DMS114 treated with DMSO at 0.1 percent for 48 hours (cell line): ENCODE measurements at regions not wholly inside any gene's neighbourhood (a gene's known extent, or its start where the extent isn't known, plus 50 kb on each side); places are given as distances from the start of the nearest gene placed in this dataset.

Experiments used
- DNase-seq: peaks from one replicate; lab custom pipeline; 2025; ENCODE audit not compliant: unreplicated experiment; lab: John Stamatoyannopoulos, UW

DNA sequence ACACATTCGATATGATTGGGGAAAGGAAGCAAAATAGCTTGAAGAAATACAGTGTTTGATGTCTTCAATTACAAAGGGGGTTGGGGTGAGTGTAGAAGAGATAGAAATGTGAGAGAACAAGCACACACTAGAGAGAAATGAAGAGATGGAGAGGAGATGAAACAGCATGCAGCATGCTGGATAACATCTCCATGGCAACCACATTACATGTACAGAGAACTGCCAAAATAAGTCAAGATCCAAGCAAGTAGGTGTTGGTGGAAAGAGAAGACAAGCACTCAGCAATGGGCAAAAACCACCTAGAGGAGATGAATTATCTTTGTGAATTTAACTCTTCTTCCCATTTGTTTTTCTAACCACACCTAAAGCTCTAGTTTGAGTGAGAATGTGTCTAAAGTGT, 289.8 kb downstream of the GRIN2B start:
- DNase-seq, result no peak

DNA sequence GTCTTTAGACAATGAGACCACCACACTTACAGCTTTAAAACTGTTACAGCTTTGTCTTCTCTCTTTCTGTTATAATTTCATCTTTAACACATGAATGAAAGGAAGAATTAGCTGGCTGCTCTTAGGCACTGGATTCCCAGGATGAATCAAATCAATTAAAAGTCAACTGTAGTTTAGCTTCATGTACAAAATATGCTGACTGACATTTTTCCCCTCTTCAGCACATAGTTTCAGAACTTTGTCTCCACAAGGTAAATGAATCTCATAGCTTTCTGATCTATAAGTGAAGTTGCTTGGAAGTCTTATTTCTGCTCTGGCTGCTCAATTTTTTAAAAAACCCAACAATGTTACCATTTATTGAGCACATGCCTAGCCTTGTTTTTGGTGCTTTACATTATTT, 293.8 kb downstream of the GRIN2B start:
- DNase-seq, result no peak

DNA sequence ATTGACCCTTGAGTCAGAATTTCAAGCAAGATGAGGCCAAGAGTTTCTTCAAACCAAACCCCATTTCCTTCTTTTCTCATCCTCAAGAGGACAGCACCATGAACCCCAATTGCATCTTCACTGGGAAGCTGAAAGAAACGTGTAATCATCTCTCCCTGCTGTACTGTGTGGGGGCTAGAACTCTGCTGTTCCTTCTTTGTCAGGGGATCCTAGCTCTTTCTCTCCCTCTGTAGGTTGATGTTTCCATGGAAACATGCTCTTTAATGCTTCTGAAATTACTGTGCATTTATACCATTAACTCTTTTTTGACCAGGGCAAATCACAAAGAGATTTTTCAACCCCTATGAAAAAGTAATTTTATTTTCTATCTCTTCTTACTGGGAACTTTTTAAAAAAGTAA, 295.1 kb downstream of the GRIN2B start:
- DNase-seq, result no peak

DNA sequence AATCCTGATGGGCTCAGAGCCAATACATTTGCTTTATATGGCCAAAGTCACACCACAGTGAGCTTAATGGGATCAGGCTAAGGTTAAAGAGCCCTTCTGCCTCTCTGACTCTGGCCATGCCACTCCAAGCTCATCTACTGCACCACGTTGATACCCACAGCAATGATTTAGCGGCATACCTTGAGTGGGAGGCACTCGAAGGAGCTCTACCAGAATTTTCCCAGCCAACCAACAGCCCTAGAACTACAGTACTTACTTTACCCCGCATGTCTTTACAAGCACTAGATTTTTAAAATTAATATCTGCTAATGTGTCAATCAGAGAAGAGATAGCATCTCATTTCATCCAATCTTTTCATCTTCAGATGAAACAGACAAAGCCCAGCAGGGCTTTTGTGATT, 300.5 kb downstream of the GRIN2B start:
- no peak for DNase-seq

DNA sequence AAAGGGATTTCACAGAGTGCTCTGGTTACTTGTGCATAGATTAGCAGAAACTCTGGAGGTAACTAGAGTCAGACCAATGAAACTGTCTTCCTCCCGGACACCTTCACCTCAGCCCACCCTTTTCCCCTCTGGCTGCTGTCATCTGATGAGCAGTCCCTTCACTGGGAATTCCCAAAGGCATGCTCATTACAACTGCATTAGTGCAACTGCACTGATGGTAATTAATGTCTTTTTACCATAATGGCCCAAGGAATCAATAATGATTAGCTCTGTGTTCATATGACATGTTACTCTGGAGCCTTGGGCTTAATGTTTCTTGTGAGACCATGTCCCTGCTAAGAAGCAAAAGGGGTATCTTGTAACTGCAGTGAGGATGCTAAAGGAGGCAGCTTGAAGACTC, 304.5 kb downstream of the GRIN2B start:
- no peak for DNase-seq

DNA sequence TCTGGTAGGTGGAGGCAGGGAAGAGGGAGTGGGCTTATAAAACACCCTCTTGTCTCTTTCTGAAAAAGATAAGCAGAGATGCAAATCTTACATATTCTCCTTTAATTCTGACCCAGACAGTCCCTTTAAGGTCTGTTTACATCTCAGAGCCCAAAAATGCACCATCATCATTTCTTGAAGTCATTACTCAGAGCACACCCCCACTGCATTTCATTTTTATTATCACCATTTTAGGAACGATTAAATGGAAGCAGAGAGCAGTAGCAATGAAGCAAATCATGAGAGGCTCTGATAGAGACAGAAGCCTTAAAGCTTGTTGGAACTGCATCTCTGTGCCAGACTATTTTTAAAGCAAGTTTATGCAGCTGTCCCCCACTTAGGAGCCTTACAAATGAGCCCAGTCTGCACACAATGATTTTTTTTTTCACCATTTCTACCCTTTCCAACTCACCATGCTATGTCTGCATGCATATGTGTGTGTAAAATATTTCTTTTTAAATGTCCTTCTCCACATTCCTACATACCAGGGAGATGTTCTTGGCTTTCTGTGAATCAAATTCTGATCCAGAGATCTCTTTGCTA, 311.0 kb downstream of the GRIN2B start:
- DNase-seq, result no peak

DNA sequence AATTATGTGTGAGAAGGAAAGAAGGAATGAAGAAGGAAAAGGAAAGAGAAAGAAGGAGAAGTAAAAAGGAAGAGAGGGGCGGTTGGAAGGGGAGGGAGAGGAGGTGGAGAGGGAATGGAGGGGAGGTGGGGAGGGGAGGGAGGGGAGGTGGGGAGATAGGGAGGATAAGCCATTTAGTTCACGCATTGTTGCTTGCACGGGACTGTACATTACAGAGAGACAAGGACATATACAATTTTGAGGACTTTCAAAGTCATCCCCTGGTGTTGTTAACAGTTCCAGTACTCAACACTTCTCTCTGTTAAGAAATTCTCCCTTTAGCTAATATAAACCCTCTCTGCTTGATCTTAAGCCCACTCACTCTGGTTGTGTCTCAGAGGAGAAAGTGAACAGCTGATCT, 312.5 kb downstream of the GRIN2B start:
- DNase-seq, result no peak

DNA sequence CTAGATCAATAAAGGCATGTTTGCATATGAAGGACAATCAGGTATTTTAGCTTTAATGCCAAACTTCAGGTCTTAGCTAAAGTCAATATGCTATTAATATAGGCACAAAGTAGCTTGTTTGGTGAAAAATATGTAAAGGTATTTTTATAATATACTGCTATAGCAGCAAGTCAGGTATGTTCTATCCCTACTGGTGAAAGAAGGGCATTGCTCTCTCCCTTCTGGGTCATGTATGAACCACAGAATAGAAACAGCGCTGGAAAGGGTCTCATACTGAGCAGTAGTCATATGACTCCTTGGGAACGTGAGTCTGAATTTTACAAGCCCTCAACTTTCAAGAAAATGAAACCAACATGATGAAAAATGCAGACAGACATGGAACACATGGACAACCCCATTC, 314.6 kb downstream of the GRIN2B start:
- DNase-seq, result no peak

DNA sequence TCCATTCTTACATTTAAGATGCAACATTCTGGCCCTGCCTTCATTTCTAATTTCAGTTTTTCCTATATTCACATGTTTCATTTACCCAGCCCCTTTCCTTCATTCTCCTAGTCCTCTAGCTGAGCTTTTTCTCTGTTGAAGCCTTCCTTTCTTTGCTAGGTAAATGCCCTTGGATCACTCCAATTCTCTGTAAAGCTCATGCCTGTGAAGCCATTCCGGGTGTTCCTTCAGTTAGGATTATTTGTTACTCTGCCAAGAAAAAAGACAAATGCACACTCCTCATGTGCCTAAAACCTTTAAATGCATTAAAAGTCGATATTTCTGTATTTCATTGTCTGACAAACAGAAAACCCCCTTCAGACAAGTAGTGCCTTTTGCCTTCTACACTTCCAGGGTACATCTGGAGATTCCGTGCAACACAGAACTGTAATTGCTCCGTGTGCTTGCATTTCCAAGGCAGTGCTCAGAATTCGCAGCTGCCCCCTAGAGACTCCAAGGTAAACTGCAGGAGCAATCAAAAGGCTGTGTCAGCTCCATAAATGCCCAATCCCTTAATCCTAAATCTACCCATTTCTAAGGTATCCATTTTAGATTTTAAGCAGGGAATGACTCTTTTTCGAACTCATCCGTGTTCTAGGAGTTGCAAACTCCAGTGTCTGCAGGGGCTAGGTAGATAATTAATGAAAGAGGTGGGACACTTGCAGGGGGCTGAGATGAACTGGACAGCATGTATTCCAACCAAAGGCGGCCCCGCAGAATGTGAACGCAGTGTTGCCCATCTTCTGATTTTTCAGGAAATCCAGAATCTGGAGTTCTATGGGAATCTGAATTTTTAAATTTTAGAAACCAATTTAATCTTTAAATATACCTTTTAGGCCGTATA, 320.2 kb downstream of the GRIN2B start:
- peak; percentile 28 for DNase-seq

DNA sequence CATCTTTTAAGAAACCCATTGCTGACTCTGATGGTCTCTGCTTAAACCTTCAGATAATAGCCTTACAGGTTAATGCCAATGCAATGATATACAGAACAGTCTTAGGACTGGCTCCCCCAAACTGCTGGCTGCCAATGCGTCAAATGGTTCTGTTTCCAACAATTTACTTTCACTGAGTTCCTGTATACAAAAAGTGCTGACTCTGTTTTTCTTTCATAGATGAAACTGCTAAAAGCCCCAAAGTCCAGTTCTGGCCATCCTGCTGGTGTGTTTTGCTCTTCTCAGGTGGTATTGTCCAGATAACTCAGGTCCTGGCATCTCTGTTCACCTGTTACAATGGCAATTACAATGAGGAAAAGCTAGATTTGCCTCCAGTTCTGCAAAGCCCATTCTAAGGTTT, 326.9 kb downstream of the GRIN2B start:
- DNase-seq, result no peak

DNA sequence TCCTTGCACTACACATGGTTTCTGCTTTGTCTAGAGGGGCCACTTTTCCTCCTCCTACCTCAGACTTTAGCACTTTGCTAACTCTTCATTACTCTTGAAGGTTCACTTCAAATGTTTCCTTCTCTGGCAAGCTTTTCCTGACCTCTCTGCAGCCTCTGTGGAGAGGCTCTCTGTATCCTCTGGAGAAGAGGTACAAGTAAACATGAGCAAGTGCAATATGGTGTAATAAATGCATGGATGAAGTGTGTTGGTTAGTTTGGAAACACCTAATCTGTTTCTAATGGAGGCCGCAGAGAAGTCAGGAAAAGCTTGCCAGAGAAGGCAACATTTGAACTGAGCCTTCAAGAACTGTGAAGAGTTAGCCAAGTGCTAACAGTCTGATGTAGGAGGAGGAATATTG, 329.3 kb downstream of the GRIN2B start:
- DNase-seq, result no peak

DNA sequence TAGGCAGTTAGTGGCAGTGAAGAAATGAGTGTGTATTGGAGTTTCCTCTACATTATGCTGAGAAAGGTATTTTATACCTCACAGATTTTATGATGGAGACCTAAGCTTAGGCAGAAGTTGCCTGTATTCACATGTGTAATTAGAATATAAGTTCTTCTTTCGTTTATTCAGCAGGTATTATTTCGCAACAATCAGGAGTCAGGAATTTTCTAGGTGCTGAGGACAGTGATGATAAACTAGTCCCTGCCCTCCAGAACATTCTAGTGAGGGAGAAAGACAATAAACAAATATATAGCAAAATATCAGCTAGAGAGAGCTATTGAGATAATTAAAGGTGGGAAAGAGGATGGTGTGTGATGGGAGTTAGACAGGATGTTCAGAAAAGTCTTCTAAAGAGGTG, 345.7 kb downstream of the GRIN2B start:
- DNase-seq, result no peak

DNA sequence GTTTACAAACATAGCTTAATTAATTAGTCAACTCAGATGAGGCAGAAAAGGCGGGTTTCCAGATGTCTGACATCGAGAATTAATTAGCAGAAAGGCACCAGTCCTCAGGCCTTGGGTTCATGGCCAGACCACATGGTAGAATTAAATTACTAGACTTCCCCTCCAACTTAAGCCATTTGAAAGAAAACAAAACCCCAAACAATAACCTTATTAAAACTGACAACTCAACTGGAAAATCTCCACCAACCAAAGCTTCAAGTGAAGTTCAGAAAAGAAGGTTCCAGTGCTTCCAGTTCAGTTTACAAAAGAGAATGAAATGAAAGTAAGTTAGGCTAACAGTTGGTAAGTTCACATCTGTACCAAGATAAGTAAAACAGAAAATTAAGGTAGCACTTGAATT, 349.5 kb downstream of the GRIN2B start:
- no peak for DNase-seq

DNA sequence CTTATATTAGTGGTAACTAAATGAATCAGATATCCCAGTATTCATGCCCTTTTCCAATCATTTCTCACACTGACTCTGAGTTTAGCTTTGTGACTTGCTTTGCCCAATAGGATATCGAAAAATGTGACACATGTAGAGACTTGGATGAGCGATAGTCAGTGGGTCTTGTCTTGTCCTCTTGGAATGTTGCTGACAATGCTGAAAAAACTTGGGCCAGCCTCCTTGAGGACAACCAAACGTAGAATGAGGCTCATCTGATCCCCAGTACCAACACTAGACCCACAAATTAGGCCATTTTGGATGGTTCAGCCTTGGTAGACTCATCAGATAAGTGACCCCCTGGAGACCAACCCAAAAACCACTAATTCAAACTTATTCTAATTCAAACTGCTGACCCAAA, 351.0 kb downstream of the GRIN2B start:
- DNase-seq, result no peak

DNA sequence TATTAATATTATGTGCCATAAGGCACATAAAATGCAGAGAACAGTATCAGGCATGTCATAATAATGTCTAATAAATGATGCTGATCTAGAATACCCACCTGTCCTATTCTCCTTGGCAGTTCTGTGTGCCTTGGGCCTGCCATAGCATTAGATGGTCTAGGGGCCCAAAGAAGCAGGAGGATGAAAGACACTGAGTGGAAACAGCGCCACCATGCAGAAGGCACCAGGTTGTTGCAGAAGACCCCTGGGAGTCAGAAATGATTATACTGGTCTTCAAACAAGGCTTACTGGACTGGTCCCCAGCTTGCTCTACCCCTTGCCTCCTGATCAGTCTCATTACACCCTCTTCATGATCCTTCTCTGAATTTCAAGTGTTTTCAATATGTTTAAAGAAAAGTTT, 353.3 kb downstream of the GRIN2B start:
- DNase-seq, result no peak

DNA sequence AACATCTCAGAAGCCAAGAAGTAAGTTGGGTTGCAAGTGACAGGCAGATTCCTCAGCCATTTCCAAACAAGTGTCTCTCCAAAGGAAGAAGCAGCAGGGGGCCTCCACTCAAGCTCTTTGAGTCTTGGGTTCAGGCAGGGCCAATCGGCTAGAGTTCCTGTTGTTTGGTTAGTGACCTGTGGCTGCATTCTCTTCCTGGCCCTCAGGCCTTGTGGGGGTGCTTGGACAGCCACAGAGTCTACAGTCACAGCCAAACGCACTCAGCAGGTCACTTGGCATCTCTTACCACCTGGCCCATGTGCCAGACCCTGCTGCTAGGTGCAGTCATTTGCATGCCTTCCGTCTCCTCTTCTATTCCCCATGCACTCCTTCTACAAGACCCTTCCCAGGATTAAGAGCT, 353.9 kb downstream of the GRIN2B start:
- DNase-seq, result no peak

DNA sequence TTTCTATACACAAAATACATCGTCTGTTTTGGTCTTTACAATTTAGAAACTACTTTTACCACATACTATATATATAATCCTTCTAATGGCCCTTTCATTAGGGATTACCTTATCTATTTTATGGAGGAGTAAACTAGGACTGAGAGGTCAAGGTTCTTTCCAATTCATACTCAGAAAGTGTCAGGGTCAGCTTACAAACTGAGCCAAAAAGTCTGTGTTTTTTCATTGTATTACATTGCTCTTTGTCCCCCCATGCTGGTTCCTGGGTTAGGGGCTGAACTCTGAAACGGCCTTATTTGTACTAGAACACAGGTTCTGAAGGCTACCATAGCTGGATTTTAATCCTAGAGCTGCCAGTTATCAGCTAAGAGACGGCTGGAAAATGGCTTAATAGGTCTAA, 368.1 kb downstream of the GRIN2B start:
- DNase-seq, result no peak

DNA sequence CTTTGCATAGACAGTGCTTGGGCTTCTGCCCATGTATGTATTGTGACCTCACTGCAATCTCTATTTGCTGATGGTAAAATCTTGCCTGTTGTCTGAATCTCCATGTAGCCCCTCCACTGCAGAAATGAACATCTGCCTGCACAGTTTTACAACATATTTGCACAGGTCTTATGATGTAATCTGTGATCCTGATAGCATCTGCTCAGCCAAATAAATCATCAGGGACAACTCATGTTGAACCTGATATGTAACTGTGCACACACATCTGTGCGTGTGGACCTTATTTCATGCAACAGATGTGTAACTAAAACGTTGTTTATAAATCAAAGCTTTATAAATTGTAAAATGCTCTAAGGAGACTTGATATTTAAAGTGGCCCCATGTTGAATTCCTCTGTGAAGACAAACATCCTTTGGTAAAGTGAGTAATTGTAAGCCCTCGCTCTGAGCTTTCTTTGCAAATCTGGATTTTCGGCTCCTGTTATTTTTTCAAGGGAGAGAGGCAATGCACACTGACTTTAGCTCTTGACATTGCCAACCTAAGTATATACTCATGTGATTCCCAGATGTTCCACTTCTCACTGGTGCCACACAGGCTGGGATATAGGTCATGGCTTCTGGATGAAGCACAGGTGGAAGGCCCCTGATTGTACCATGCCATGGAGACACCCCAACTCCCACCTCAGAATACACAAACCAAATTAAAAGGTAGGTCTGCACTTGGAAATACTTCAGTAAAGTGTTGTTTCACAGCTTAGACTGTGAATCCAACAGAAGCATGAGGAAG, 371.3 kb downstream of the GRIN2B start:
- no peak for DNase-seq

DNA sequence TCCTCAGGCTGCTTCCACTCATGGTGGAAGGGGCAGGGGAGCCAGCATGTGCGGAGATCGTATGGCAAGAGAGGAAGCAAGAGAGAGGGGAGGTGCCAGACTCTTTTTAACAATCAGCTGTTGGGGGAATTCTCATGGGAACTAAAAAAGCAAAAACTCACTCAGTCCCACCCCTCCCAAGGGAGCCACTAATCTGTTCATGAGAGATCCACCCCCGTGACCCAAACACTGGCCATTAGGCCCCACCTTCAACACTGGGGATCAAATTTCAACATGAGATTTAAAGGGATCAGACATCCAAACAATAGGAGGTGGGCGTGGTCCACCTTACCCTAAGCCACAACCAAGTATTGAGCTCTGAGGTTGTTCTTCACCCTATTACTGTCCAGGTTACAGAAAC, 375.1 kb downstream of the GRIN2B start:
- DNase-seq, result no peak

DNA sequence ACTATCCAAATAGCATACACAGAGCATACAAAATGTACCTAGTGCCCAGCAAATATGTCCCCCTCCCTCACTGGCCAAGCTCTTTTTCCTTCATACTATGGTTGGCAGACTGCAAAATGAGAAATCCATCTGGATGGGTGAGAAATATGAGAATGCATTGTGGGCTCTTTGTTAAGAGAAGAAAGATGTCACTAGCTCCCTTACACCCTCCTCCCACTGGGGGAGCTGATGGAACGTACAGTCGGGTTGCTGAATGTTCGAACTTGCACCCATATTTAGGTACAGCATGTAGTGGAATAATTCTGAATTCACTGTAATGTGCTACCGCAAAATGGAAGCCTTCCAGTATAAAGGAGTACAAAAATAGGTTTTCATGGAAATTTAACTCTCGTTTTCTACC, 377.4 kb downstream of the GRIN2B start:
- DNase-seq, result no peak

DNA sequence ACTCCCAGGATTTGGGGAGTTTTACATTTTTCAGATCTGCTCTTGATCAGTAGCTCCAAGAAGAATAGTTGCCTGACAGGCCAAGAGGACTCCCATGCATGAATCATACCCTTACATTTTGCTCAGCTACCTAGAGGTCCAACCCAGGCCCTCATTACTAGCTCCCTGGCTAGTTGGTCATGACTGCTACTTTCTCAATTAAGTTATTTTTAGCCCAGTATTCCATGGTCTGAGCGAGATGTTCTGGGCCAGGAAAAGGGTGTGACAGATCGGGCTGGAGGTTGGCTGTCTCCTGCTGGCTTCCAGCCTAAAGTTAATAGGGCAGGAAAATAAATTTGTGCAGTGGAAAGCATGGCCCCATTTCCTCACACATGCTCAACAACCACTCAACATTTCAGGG, 379.2 kb downstream of the GRIN2B start:
- DNase-seq, result no peak

DNA sequence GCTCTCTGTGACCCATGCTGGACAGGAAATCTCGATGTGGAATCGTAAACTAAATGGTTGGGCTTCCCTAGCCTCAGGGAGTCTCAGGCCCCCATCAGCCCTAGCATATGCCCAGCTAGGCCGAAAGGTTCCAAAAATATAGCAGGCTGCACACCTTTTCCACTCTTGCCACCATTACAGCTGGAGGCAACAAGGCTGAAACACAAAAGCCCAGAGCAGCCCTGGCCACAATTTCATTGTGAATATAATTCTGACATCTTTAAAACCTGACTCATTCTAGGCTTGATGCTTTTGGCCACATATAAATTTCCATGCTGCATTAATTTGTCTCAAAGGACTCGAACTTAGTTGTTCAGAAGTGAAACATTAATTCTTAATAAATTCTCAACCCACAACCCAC, 382.2 kb downstream of the GRIN2B start:
- no peak for DNase-seq
